ENCODE measurements at regions not wholly inside any gene's neighbourhood (a gene's known extent, or its start where the extent isn't known, plus 50 kb on each side); places are given as distances from the start of the nearest gene placed in this dataset.

DNA sequence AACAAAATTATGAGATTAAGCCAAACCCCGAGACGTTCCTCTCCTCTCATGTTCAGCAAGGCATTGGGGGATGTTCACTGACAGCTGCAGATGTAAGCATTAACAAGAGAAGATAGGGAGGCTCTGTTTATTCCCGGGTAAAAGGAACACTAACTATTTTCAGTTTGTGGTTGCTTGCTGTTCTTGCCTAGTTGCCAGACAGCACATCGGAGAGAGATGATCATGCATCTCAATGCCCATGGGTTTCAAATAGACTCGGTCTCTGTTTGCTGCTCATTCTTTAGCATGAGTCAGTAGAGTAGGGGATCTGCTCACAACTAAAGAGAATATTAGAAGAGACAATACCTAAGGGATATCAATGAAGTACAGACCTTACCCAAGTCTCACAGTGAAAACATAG lies 78.3 kb downstream of the TMEM100 start:
- H3K4me3 ChIP-seq (ENCODE audit: low read depth in 1 of 3, low read length in 3 of 3): no peak overlapping the region
- H3K36me3 ChIP-seq (ENCODE audit: control insufficient read depth in 4 of 4, insufficient read depth in 3 of 4, low read depth in 1 of 4, low read length in 3 of 4): no peaks in the 10 kb centered on the region

GRCh38 chr17:55642741-55643140 lies 79.9 kb downstream of the TMEM100 start:
- H3K9me3 ChIP-seq (ENCODE audit: control insufficient read depth in 4 of 4, low read length in 3 of 4): no peaks in the 10 kb centered on the region
- no peak for DNase-seq (ENCODE audit: low spot score)
- WGBS: 82% methylated on average over 1 of the region's 1 CpG
- H3K27me3 ChIP-seq (ENCODE audit: control insufficient read depth in 4 of 4, insufficient read depth in 4 of 4, low read length in 3 of 4): no peaks in the 10 kb centered on the region
- no peak overlapping the region for H3K4me3 ChIP-seq (ENCODE audit: low read depth in 1 of 3, low read length in 3 of 3)
- H3K27ac ChIP-seq (ENCODE audit: low read depth in 1 of 2, low read length in 2 of 2): no peak overlapping the region
- no peaks in the 10 kb centered on the region for H3K36me3 ChIP-seq (ENCODE audit: control insufficient read depth in 4 of 4, insufficient read depth in 3 of 4, low read depth in 1 of 4, low read length in 3 of 4)
- H3K9ac ChIP-seq (ENCODE audit: low read depth in 1 of 2, low read length in 2 of 2): no peak overlapping the region
- peaks cover 0 to 4% (median 2%) of the 10 kb centered on the region in 4 donors for H3K4me1 ChIP-seq (ENCODE audit: control insufficient read depth in 4 of 4, insufficient read depth in 4 of 4, low read length in 3 of 4)
- TF ChIP-seq HNF4A (conservative IDR thresholded peaks at IDR 0.05) (no peak), SP1 (IDR thresholded peaks at IDR 0.05) (no peak), ZBTB33 (IDR thresholded peaks at IDR 0.05) (no peak), REST (IDR thresholded peaks at IDR 0.05) (no peak), HNF4G (IDR thresholded peaks at IDR 0.05) (no peak), YY1 (IDR thresholded peaks at IDR 0.05) (no peak), RXRA (IDR thresholded peaks at IDR 0.05) (no peak), ATF3 (IDR thresholded peaks at IDR 0.05) (no peak)

More for the DNA sequence above, 78.3 kb downstream of the TMEM100 start:
- WGBS: 90% methylated on average over 5 of the region's 5 CpGs
- H3K9ac ChIP-seq (ENCODE audit: low read depth in 1 of 2, low read length in 2 of 2): no peak overlapping the region
- H3K9me3 ChIP-seq (ENCODE audit: control insufficient read depth in 4 of 4, low read length in 3 of 4): no peaks in the 10 kb centered on the region
- no peak for TF ChIP-seq FOXA2 (IDR thresholded peaks at IDR 0.05)
- TF ChIP-seq RAD21 (IDR thresholded peaks at IDR 0.05): no peak
- no peak for TF ChIP-seq NR2F2 (IDR thresholded peaks at IDR 0.05)
- no peak for TF ChIP-seq CTCF (IDR thresholded peaks at IDR 0.05; ENCODE audit: low read depth, low read length, missing input control)
- TF ChIP-seq REST (IDR thresholded peaks at IDR 0.05): no peak
- no peak for TF ChIP-seq SP1 (IDR thresholded peaks at IDR 0.05)
- no peak for TF ChIP-seq RXRA (IDR thresholded peaks at IDR 0.05)
- TF ChIP-seq YY1 (IDR thresholded peaks at IDR 0.05): no peak
- no peaks in the 10 kb centered on the region for H3K27me3 ChIP-seq (ENCODE audit: control insufficient read depth in 4 of 4, insufficient read depth in 4 of 4, low read length in 3 of 4)
- no peak for DNase-seq (ENCODE audit: low spot score)
- H3K27ac ChIP-seq (ENCODE audit: low read depth in 1 of 2, low read length in 2 of 2): no peak overlapping the region
- peaks cover 0 to 9% (median 4%) of the 10 kb centered on the region in 4 donors for H3K4me1 ChIP-seq (ENCODE audit: control insufficient read depth in 4 of 4, insufficient read depth in 4 of 4, low read length in 3 of 4)

Measured in liver (tissue), 8 donors.